Smooth muscle cell (in vitro differentiated cells): ENCODE measurements at regions not wholly inside any gene's neighbourhood (a gene's known extent, or its start where the extent isn't known, plus 50 kb on each side); places are given as distances from the start of the nearest gene placed in this dataset.

Experiments used
- DNase-seq: peaks from one replicate; lab custom pipeline; 2025; ENCODE audit not compliant: unreplicated experiment; lab: John Stamatoyannopoulos, UW
- H2AFZ ChIP-seq: fragments of 200-600 bp; sonication (generic); 2 replicates; pipeline ENCODE4 v1.6.0; 2016; ENCODE audit warnings: antibody characterized with exemption, low read depth, mild to moderate bottlenecking
- H3F3A ChIP-seq: fragments of 200-600 bp; sonication (generic); 2 replicates; pipeline ENCODE4 v1.6.0; 2017; ENCODE audit warnings: antibody characterized with exemption, low read depth
- H3K27ac ChIP-seq: fragments of 200-600 bp; sonication (generic); 2 replicates; pipeline ENCODE4 v1.5.1; 2016; ENCODE audit warnings: low read depth, mild to moderate bottlenecking
- H3K27me3 ChIP-seq: fragments of 200-600 bp; sonication (generic); 2 replicates; pipeline ENCODE4 v1.6.1; 2016; ENCODE audit warnings: low read depth, mild to moderate bottlenecking
- H3K36me3 ChIP-seq: fragments of 200-600 bp; sonication (generic); 2 replicates; pipeline ENCODE4 v1.5.1; 2016; ENCODE audit warnings: low read depth
- H3K4me1 ChIP-seq: fragments of 200-600 bp; sonication (generic); 2 replicates; pipeline ENCODE4 v1.5.1; 2016; ENCODE audit warnings: low read depth
- H3K4me2 ChIP-seq: fragments of 200-600 bp; sonication (generic); 2 replicates; pipeline ENCODE4 v1.6.0; 2016; ENCODE audit warnings: mild to moderate bottlenecking
- H3K4me3 ChIP-seq: fragments of 200-600 bp; sonication (generic); 2 replicates; pipeline ENCODE4 v1.5.1; 2016; ENCODE audit warnings: mild to moderate bottlenecking
- H3K79me2 ChIP-seq: fragments of 200-600 bp; sonication (generic); 2 replicates; pipeline ENCODE4 v1.6.0; 2016; ENCODE audit warnings: low read depth, mild to moderate bottlenecking
- H3K9ac ChIP-seq: fragments of 200-600 bp; sonication (generic); 2 replicates; pipeline ENCODE4 v1.6.0; 2016; ENCODE audit warnings: low read depth
- H3K9me3 ChIP-seq: fragments of 200-600 bp; sonication (generic); replicated peaks from 2 replicates; pipeline ENCODE4 v1.5.1; 2016; ENCODE audit warnings: low read depth
- H4K20me1 ChIP-seq: fragments of 200-600 bp; sonication (generic); 2 replicates; pipeline ENCODE4 v1.6.0; 2016; ENCODE audit warnings: low read depth
- CTCF ChIP-seq: fragments of 200-600 bp; sonication (generic); IDR thresholded peaks from 2 replicates; pipeline ENCODE4 v1.5.1; 2017; ENCODE audit warnings: borderline replicate concordance, mild to moderate bottlenecking, antibody characterized with exemption; ENCODE audit not compliant: insufficient read depth, poor library complexity, severe bottlenecking
- WGBS: methylation state at CpG from one replicate; pipeline ENCODE4 v1.1.7; 2016; ENCODE audit warnings: low lambda C conversion rate; 5-methylcytosine and 5-hydroxymethylcytosine counted together

DNA sequence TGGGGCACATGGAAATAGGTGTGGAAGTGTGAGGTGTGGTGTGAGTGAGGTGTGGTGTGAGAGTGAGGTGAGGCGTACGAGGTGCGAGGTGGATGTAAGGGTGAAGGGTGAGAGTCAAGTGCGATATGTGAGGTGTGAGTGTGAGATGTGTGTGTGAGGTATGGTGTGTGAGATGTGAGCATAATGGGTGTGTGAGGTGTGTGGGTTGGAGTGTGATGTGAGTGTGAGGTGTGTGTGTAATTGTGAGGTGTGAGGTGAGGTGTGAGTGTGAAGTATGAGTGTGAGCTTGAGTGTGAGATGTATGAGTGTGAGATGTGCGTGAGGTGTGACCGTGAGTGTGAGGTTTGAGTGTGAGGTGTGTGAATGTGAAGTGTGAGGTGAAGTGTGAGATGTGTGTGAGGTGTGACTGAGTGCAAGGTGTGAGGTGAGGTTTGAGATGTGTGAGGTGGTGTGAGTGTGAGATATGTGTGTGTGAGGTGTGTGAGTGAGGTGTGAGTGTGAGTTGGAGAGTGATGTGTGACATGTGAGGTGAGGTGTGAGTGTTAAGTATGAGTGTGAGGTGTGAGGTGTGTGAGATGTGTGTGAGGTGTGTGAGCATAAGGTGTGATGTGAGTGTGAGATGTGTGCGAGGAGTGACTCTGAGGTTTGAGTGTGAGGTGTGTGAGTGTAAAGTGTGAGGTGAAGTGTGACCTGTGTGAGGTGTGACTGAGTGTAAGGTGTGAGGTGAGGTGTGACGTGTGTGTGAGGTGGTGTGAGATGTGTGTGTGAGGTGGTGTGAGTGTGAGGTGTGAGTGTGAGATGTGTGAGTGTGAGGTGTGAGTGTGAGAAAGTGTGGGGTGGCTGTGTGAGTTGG lies 354.0 kb downstream of the FOXL1 start:
- Histone ChIP-seq H3K9ac (peak overlapping the region; percentile 37), H3K36me3 (no peaks in the 10 kb centered on the region), H3K79me2 (no peaks in the 10 kb centered on the region), H3K27ac (peak overlapping the region; percentile 97), H3K4me2 (peak overlapping the region; percentile 13), H4K20me1 (no peaks in the 10 kb centered on the region), H3K4me3 (no peak overlapping the region), H3K9me3 (no peaks in the 10 kb centered on the region), H3K27me3 (no peaks in the 10 kb centered on the region), H3F3A (peaks cover 9% of the 10 kb centered on the region), H3K4me1 (peaks cover 16% of the 10 kb centered on the region), H2AFZ (no peak overlapping the region)
- no peak for TF ChIP-seq CTCF
- WGBS: 97% methylated on average over 8 of the region's 8 CpGs
- DNase-seq: no peak

- Histone ChIP-seq H3K27ac (peak overlapping the region; percentile 48), H3K9ac (no peak overlapping the region), H3K79me2 (no peaks in the 10 kb centered on the region), H3K36me3 (no peaks in the 10 kb centered on the region), H2AFZ (no peak overlapping the region), H3K27me3 (no peaks in the 10 kb centered on the region), H3K4me3 (no peak overlapping the region), H3K9me3 (no peaks in the 10 kb centered on the region), H4K20me1 (no peaks in the 10 kb centered on the region), H3K4me1 (peaks cover 10% of the 10 kb centered on the region), H3F3A (no peaks in the 10 kb centered on the region), H3K4me2 (peak overlapping the region; percentile 16)
- WGBS: 54% methylated on average over 27 of the region's 27 CpGs
- DNase-seq: no peak
- no peak for TF ChIP-seq CTCF
Measured at GRCh38 chr16:86934581-86935375, 356.4 kb downstream of the FOXL1 start.

GRCh38 chr16:86939609-86940008 lies 361.3 kb downstream of the FOXL1 start:
- no peak overlapping the region for H3K4me2 ChIP-seq

More at GRCh38 chr16:86939609-86940008, 361.3 kb downstream of the FOXL1 start:
- Histone ChIP-seq H3K9me3 (peaks cover 5% of the 10 kb centered on the region), H3K9ac (no peak overlapping the region), H4K20me1 (no peaks in the 10 kb centered on the region), H3K27ac (no peak overlapping the region), H3K4me1 (no peaks in the 10 kb centered on the region), H3K36me3 (no peaks in the 10 kb centered on the region), H3K79me2 (no peaks in the 10 kb centered on the region), H2AFZ (no peak overlapping the region), H3F3A (no peaks in the 10 kb centered on the region), H3K4me3 (no peak overlapping the region), H3K27me3 (no peaks in the 10 kb centered on the region)
- WGBS: 100% methylated on average over 2 of the region's 2 CpGs
- DNase-seq: no peak
- TF ChIP-seq CTCF: no peak
